ENCODE measurements at regions not wholly inside any gene's neighbourhood (a gene's known extent, or its start where the extent isn't known, plus 50 kb on each side); places are given as distances from the start of the nearest gene placed in this dataset.
A peak's percentile ranks its signal among the peaks of the same experiment; 100 is the strongest.

DNA sequence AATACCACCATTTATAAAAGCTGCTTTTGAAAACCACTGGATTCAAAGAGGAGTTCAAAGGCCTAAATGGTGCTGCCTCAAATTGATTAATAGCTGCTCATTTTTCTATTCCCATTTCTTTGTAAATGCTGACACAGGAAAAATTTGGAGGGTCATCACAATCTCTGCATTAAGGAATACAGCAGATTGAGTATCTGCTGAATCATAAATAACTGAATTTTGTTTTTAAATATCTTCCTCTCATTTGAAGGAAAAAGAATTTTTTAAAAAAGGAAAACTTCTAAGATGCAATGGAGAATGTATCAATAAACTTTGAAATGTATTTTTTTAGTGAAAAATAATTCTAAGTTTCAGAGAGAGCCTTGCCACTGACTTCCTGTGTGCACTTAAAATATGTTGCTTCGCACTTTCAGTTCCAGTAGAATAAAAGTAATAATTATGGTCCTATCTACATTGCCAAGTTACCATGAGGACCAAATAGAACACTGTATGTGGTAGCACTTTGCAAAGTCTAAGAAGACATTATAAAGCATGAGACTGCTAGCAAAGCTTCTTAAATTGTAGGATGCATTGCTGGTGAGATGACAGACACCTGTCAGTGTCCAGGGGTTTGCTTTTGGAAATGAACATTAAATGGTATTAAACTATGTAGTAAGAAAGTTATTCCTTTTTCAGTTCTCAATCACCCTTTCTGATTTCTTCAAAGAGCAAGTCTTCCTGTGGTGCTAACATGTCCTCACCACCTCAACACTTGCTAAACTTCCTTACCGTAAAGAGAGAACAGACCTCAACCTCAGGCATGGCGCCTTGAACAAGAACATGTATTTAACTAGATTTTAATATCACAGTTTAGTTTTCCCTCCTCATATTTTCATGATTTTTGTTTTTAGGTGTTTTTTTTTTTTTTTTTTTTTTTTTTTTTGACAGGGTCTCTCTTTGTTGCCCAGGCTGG, 555.1 kb downstream of the EBF1 start:
- no peak overlapping the region for H3K27ac ChIP-seq
- H3K36me3 ChIP-seq: no peaks in the 10 kb centered on the region
- H3K27me3 ChIP-seq: no peaks in the 10 kb centered on the region
- no peak for FAIRE-seq
- no peaks in the 10 kb centered on the region for H3K9me3 ChIP-seq
- TF ChIP-seq, protein P1, sequence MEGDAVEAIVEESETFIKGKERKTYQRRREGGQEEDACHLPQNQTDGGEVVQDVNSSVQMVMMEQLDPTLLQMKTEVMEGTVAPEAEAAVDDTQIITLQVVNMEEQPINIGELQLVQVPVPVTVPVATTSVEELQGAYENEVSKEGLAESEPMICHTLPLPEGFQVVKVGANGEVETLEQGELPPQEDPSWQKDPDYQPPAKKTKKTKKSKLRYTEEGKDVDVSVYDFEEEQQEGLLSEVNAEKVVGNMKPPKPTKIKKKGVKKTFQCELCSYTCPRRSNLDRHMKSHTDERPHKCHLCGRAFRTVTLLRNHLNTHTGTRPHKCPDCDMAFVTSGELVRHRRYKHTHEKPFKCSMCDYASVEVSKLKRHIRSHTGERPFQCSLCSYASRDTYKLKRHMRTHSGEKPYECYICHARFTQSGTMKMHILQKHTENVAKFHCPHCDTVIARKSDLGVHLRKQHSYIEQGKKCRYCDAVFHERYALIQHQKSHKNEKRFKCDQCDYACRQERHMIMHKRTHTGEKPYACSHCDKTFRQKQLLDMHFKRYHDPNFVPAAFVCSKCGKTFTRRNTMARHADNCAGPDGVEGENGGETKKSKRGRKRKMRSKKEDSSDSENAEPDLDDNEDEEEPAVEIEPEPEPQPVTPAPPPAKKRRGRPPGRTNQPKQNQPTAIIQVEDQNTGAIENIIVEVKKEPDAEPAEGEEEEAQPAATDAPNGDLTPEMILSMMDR (IDR thresholded peaks at IDR 0.05): no peak
- 92 to 99% methylated on average over 3 of the region's 3 CpGs for WGBS, 2 donors
- no peak for ATAC-seq
- intact Hi-C loops (cut with DNase I): no loop called here
- no peak for DNase-seq
- no peak overlapping the region for H3K4me3 ChIP-seq
- H3K4me1 ChIP-seq: no peaks in the 10 kb centered on the region

DNA sequence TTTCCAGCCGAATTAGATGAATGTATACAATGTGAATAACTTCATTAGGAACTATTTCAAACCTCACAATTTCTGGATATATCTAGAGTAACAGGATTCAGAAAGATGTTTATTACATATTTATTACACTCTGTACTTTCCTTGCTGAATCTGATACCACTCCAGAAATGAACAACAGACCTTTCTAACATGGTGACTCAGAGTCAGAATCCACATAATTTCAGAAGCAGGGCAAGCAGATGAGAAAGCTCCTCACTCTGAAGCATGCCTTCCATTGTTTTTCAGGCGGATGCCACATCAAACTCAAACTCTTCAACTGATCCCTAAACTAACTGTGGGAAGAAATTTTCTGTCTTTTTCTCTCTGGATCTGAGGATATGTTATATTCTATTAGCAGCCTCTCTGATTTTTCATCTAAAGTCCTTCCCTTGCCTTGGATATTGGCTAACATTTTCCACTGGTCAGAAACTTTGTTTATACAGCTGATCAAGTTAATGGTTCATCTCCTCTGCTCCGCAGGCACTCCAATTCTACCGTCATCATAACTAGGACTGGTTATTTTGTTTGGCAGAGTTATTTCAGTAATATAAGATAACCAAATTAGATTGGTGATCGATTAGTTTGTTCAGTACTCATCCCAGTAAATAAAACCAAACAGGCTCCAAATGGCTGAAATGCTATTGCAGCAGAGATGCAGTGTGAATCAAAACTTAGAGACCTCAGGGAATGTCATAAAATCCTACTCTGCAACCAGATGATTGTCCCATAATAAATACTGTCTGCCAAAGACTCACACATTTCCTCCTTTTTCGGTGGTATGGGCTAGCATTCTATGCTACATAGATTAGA, 556.0 kb downstream of the EBF1 start:
- Histone ChIP-seq H3K36me3 (no peaks in the 10 kb centered on the region), H3K27me3 (no peaks in the 10 kb centered on the region), H3K4me3 (no peak overlapping the region), H3K4me1 (no peaks in the 10 kb centered on the region), H3K27ac (no peak overlapping the region), H3K9me3 (no peaks in the 10 kb centered on the region)
- DNase-seq: no peak
- peak in 3 of 4 donors; percentile 46 to 59 (median 56) for ATAC-seq
- TF ChIP-seq, protein P1 (IDR thresholded peaks at IDR 0.05): no peak
- WGBS, 2 donors: 39 to 40% methylated on average over 6 of the region's 6 CpGs
- intact Hi-C loops (cut with DNase I): no loop called here
- FAIRE-seq: no peak

DNA sequence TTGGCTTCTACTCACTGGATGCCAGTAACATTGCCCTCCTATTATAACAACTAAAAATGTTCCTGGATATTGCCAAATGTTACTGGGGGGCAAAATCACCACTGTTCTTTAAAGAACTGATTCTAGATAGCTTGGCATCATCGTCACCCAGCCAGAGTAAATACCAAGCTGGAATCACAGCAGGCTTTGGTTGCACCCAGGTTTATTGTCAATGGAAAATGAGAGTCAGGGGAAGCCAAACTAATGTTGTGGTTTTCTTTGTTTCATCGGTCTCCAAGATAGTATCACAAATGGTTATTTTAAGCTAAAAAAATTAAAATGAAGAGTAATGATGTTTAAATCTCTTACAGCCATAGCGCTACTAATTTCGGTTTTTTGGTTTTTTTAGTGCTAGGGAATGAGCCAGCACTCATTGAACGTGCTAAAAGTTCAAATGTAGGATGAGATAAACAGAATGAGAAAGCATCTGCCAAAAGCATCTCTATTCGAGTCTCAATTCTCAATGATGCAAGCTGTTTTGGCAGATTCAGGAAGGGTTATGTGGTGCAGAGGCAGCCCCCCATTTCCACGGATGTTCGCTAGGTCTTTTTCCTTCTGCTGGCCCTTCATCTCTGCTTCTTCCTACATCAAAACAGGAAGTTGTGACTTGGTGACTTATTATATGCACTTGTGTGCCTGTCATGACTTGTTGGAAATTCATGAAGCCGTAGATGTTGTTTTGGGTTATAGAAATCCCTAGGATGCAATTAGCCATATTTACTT, 558.0 kb downstream of the EBF1 start:
- H3K4me3 ChIP-seq: no peak overlapping the region
- no peak for DNase-seq
- no peaks in the 10 kb centered on the region for H3K4me1 ChIP-seq
- no peak for ATAC-seq
- H3K9me3 ChIP-seq: no peaks in the 10 kb centered on the region
- H3K36me3 ChIP-seq: no peaks in the 10 kb centered on the region
- TF ChIP-seq, protein P1 (IDR thresholded peaks at IDR 0.05): no peak
- FAIRE-seq: no peak
- no peaks in the 10 kb centered on the region for H3K27me3 ChIP-seq
- WGBS, 2 donors: 76 to 81% methylated on average over 9 of the region's 9 CpGs
- intact Hi-C loops (cut with DNase I): no loop called here
- no peak overlapping the region for H3K27ac ChIP-seq

DNA sequence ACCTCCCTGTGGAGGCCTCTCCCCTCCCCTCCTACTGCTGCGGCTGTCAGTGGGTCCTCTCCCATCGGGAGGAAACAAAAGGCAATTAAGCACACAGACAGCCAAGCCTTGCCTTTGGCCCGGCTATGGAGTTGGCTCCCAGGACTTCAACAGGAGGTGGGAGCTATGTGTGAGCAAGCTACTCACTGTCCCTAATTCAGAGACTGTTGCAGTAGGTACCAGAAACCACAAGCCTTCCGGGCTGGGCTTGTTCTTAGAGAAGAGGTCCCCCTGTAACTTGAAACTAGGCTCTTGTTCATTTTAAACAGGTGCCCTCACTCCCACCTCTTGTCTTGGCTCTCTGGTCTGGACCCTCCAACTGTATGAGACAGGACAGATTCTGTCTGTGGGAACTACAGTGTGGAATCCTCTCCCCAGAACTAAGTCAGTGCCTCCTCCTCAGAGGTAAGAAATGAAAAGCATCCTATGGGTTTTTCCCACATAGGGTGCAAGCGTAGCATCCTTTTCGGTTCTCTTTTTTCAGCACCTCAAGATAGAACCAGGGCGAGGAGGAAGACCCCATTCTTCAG, 561.1 kb downstream of the EBF1 start:
- no peaks in the 10 kb centered on the region for H3K27me3 ChIP-seq
- WGBS, 2 donors: 74 to 79% methylated on average over 7 of the region's 7 CpGs
- TF ChIP-seq, protein P1 (IDR thresholded peaks at IDR 0.05): no peak
- no peaks in the 10 kb centered on the region for H3K36me3 ChIP-seq
- FAIRE-seq: no peak
- no peaks in the 10 kb centered on the region for H3K4me1 ChIP-seq
- no peak for ATAC-seq
- intact Hi-C loops (cut with DNase I): no loop called here
- H3K27ac ChIP-seq: no peak overlapping the region
- no peaks in the 10 kb centered on the region for H3K9me3 ChIP-seq
- DNase-seq: no peak
- H3K4me3 ChIP-seq: no peak overlapping the region

All from pancreas (tissue), 10 donors.